IPS-NIHi7 (cell line): ENCODE measurements at regions not wholly inside any gene's neighbourhood (a gene's known extent, or its start where the extent isn't known, plus 50 kb on each side); places are given as distances from the start of the nearest gene placed in this dataset.
A peak's percentile ranks its signal among the peaks of the same experiment; 100 is the strongest.
"Not testable (repeated sequence)": the region's sequence is repeated elsewhere in the genome, so short reads cannot be mapped to it uniquely, and the experiment has no call there.

Source experiments
- DNase-seq: peaks from one replicate; pipeline ENCODE4 v3.0.0; 2012; ENCODE audit warnings: mixed read lengths; ENCODE audit errors: extremely low spot score

DNA sequence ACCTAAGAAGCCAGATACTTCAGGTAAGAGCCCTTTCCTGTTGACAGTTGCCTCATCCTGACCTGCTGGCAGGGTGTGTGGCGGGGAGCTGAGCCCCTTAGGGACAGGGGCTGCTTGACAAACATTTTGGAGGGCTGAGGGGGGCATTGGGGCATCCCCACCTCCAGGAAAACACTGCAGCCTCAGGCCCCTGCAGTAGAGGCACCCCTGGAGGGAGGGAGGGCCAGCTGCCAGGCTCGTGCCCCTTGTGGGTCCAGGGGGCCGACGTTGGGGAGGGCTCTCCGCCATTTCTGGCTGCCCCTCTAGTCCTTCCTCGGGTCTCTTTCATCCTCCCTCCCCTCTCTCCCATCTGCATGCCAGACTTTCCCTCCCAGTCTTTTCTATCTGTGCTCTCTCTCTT, 177.3 kb downstream of the RPS24 start:
- DNase-seq, result no peak

GRCh38 chr10:78211561-78212051, 177.9 kb downstream of the RPS24 start:
- peak; percentile 52 for DNase-seq

GRCh38 chr10:78212060-78212785, 178.6 kb downstream of the RPS24 start:
- no peak for DNase-seq

DNA sequence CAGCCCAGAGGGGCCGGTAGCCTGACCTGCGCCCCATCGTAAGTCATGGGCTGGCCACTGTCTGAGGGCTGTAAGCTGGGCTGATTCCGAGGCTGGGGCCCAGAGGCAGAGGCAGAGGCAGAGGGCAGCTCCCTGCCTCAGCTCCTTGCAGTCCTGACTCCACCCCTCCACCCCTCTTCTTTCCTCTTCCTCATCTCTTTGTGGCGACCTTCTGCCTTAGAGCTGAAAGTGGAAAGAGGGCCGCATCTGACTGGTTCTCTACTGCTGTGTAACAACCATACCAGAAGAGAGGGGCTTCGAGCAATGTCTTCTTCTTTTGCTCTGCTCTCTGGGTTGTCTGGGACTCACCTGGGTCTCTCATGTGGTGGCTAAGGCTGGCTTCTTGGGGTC, 179.1 kb downstream of the RPS24 start:
- no peak for DNase-seq

DNA sequence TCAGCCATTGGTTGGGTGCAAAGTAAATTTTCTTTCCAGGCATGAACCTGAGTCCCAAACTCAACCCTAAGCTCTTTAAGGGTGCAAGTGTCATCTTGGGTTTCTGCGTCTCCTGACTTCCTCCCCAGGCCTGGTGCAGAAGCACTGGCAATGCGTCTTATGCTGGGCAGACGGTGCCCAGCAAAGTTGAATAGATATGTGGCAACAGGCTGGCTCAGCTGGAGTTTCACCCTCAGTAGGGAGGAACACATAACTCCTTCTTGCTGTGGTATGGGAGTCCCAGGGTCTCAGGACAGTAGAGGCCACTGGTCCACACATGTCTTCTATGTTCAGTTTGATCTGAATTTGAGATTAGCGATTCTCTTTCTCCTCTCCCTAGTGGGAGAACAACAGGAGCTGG, 181.3 kb downstream of the RPS24 start:
- DNase-seq, result no peak

- no peak for DNase-seq
These were observed 182.0 kb downstream of the RPS24 start for GRCh38 chr10:78215645-78216044.

DNA sequence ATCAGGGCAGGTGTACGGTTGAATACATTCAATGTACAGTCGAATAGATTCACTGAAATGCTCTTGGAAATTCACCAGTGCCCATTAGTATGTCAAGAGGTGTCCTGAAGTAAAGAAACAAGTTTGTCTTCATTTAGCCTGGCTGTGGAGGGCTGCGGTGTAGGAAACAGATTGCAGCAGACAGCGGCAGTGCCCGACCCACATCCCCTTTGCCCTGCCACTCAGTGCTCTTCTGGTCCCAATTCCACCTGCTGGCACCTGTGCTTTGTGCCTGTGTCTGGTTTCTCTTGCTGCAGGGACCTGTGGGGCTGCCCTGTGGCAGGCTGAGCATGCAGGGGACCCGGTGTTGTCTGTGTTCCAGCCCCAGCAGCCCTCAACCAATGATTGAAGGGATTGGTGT, 183.7 kb downstream of the RPS24 start:
- no peak for DNase-seq

DNA sequence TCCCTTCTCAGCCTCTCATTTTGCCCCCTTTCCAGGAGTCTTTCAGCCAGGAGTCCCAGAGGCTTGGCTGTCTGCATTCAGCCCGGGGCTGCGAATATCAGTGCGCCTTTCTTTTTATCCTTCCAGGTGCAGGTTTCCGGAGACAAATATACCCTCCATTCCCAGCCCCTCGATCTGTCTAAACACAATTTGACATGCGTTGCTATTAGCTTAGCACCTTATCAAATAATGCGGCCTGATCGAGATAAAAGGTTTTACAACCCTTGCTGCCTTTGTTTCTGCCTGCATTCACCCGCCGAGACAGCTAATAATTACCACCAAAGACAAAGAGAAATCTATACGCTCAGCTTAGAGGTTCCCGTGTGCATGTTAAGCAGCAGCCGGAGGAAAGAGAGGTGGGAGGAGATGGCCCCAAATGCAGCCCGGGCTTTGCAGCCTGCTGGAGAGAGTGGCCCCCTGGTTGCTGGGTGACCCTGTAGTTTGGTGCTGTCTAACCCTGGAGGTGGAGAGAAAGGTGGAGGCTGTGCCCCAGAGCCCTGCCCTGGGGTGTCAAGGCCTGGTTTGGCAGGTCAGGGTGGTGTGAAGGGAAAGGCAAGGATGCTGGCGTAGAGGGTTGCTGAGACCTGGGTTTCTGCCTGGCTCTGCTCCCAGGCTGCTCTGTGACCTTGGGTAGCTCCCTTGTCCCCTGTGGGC, 185.3 kb downstream of the RPS24 start:
- DNase-seq, result no peak

DNA sequence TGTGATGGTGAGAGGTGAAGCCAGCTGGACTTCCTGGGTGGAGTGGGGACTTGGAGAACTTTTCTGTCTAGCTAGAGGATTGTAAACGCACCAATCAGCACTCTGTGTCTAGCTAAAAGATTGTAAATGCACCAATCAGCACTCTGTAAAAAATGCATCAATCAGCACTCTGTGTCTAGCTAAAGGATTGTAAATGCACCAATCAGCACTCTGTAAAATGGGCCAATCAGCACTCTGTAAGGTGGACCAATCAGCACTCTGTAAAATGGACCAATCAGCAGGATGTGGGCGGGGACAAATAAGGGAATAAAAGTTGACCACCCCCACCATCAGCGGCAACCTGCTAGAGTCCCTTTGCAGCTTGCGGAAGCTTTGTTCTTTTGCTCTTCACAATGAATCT, 185.9 kb downstream of the RPS24 start:
- not testable (repeated sequence) for DNase-seq

- DNase-seq, result no peak
These were observed 187.1 kb downstream of the RPS24 start for GRCh38 chr10:78220781-78221180.

DNA sequence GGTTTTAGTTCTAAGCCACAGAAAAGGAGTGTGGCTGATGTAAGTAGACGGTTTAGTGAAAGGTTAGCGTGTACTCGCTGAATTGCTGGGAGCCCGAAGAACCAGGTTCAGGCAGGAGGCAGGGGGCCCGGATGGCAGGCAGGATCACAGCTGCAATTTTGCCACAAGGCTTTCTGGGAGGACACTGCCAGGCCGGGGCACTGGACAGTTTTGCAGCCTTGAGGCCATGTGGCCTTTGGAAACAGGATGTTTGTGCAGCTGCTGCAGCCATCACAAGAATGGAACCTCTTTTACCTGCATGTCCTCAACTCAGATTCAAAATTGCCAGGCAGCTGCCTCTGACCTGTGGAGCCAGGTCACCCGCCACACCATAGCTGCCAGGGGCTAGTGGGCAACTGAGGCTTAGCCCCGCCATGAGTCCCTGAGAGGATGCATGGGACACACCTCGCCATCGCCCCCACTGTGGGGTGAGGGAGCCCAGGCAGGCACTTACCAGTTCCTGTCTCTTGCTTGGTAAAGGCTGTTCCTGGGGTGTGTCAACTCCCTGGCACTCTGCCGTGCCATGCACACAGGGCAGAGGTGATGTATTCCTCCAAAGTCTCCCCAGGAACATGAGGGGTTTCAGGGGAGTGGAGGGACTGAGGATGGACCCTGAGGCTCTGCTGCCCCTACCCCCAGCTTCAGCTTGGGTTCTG, 188.6 kb downstream of the RPS24 start:
- DNase-seq, result no peak

GRCh38 chr10:78223088-78223487, 189.4 kb downstream of the RPS24 start:
- no peak for DNase-seq

DNA sequence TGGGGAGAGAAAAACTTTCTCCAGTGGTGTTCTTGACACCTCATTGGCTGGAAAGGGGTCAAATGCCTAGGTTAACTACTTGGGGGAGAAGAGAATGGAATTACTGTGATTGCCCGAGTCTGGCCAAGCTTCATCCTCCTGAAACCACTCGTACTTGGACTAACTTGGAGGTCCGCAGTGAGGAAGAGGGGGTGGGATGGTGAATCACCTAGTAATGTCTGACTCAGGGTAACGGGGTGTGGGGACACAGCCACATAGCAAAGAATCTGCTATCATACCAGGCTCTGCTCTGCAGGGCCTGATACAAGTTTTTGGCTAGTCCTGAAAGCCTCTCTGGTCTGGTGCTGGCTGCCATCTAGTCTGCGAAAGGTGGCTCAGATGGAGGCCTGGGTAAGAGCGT, 190.9 kb downstream of the RPS24 start:
- no peak for DNase-seq

DNA sequence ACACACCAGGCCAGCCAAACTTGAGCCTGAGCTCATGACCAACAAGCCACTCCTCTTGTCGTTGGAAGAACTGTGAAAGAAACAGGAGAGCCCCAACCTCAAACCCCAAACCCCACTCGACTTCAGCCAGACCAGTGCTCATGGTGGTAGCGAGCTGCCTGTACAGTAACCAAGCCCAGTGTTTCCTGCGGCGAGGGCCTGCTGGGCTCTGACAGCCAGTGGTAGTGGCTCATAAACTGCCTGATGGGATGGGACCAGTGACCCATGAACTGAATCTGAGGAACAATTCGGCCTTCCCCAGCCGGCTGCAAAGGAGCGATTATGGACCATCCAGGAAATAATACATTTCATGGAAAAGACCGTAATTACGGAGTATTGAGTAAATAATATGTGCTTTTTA, 191.9 kb downstream of the RPS24 start:
- DNase-seq, result no peak

DNA sequence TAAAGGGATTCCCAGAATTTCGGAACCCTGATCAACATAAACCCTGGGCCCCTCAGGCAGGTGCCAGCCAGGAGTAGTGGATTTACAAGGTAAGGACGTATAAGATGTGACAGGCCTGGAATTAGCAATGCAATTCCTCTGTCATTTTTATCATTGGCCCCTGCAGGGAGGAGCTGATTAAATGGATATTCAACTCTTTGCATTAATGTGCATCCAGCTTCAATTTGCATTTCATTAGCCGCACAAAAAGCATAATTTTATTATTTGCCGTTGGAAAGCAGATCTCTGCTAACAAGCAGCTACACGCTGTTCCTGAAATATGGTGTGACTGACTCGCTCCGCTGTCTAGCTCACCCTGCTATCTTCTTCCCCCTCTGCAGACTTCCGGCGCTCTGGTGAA, 195.8 kb downstream of the RPS24 start:
- DNase-seq, result no peak

GRCh38 chr10:78229950-78230675, 196.4 kb downstream of the RPS24 start:
- DNase-seq, result no peak

DNA sequence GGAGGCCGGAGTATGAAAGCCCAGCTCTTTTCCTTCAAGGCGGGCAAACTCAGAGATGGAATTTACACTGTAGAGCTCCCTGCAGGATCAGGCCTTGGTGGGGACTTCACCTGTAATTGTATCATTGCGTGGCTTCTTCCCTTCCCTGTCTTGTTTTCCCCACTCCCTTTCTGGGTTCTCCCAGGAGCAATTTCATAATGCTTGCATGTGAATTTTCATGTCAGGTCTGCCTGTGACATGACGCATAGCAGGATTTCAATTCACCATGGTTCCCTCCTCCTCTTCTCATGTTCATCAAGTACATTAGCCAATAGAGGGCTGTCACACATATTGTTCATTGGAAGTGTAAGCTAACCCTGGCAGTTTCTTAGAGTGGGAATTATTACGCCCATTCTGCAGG, 197.7 kb downstream of the RPS24 start:
- DNase-seq, result no peak

DNA sequence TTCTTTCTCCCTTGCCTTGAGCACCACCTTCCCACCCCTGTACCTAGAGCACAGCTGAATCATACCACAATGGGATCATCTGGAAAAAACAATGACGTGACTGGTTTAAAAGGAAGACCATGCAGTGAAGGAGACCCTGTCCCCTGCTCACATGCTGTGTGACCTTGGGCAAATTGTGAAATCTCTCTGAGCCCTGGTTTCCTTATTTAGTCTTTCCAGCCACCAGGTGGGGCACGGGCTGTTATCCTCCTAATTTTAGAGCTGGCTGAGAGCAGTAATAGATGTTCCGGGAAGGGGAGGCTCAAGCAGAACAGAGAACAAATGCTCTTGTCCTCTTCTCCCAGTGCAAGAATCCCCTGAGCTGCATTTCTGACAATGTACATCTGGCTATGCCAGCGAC, 198.3 kb downstream of the RPS24 start:
- peak; percentile 50 for DNase-seq

GRCh38 chr10:78236416-78237015, 202.9 kb downstream of the RPS24 start:
- DNase-seq, result no peak

DNA sequence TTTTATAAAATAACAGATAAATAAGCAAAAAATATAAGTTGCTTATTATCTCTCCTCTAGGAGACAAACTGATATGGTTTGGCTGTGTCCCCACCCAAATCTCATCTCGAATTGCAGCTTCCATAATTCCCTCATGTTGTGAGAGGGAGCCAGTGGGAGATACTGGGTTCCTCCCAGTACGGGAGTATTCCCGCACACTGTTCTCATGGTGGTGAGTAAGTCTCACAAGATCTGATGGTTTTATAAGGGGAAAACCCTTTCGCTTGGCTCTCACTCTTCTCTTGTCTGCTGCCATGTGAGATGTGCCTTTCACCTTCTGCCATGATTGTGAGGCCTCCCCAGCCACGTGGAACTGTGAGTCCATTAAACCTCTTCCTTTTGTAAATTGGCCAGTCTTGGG, 204.3 kb downstream of the RPS24 start:
- not testable (repeated sequence) for DNase-seq

DNA sequence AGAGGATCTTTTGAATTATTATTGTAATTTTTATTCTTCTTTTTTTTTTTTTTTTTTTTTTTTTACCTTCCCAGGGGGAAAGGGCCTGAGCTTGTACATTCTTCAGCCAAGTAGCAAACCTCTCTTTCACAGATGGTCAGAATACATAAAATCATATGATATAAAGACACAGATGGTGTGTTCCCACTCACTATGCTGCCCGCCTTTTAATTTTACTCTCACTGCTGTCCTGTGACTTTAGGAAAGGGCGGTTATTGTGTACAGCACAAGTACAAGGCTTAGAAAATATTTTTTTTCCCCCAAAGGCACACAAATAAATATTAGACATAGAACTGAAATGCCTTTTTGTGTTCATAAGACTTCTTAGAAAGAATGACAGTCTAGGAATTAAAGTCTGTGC, 213.6 kb downstream of the RPS24 start:
- DNase-seq, result no peak

GRCh38 chr10:78247821-78248220, 214.2 kb downstream of the RPS24 start:
- DNase-seq, result no peak
